A673 (cell line): ENCODE measurements at regions not wholly inside any gene's neighbourhood (a gene's known extent, or its start where the extent isn't known, plus 50 kb on each side); places are given as distances from the start of the nearest gene placed in this dataset.

Experiments used
- BruUV-seq: library from RNA; stranded (reverse); fragments of 400-500 nt; replicated peaks from 2 replicates; lab custom pipeline; 2021; lab: Mats Ljungman, UMichigan
- CTCF ChIA-PET: fragments of 300-600 bp; sonication (Branson Sonifier 250); formaldehyde crosslinking; loops from one replicate; lab custom pipeline; 2022; ENCODE audit warnings: antibody characterized with exemption; lab: Charles Lee
- POLR2A ChIA-PET: fragments of 300-600 bp; sonication (Branson Sonifier 250); formaldehyde crosslinking; loops from one replicate; lab custom pipeline; 2022; ENCODE audit warnings: antibody characterized with exemption; ENCODE audit not compliant: low non-redundant PET; lab: Charles Lee
- DNase-seq: peaks from one replicate; pipeline ENCODE4 v3.0.0-alpha.2; 2015; ENCODE audit warnings: low spot score
- H3K27ac ChIP-seq: fragments of 200-600 bp; sonication (generic); 2 replicates; pipeline ENCODE4 v1.5.1; 2016; ENCODE audit warnings: mixed run types, low read depth, mild to moderate bottlenecking, mixed read lengths, antibody characterized with exemption, low read length; ENCODE audit not compliant: poor library complexity, severe bottlenecking
- H3K27me3 ChIP-seq: fragments of 200-600 bp; sonication (generic); replicated peaks from 2 replicates; pipeline ENCODE4 v1.6.1; 2017; ENCODE audit warnings: mixed run types, low read depth, mild to moderate bottlenecking, mixed read lengths, antibody characterized with exemption, low read length; ENCODE audit not compliant: insufficient read depth, poor library complexity
- H3K36me3 ChIP-seq: fragments of 200-600 bp; sonication (generic); 2 replicates; pipeline ENCODE4 v1.6.1; 2016; ENCODE audit warnings: mixed run types, mild to moderate bottlenecking, mixed read lengths, antibody characterized with exemption, low read length; ENCODE audit not compliant: insufficient read depth, poor library complexity, severe bottlenecking
- H3K4me1 ChIP-seq: fragments of 200-600 bp; sonication (generic); 2 replicates; pipeline ENCODE4 v1.6.1; 2017; ENCODE audit warnings: mixed run types, mild to moderate bottlenecking, mixed read lengths, antibody characterized with exemption, low read length; ENCODE audit not compliant: insufficient read depth, poor library complexity, severe bottlenecking
- H3K4me3 ChIP-seq: fragments of 200-600 bp; sonication (generic); 2 replicates; pipeline ENCODE4 v1.5.1; 2016; ENCODE audit warnings: low read depth, mixed run types, mild to moderate bottlenecking, mixed read lengths, low read length; ENCODE audit not compliant: poor library complexity, severe bottlenecking
- H3K9me3 ChIP-seq: fragments of 200-600 bp; sonication (generic); 2 replicates; pipeline ENCODE4 v1.6.1; 2016; ENCODE audit warnings: mixed run types, low read depth, mild to moderate bottlenecking, mixed read lengths, antibody characterized with exemption, low read length; ENCODE audit not compliant: poor library complexity, severe bottlenecking
- CTCF ChIP-seq: fragments of 300-800, 200-600 bp; sonication (generic); conservative IDR thresholded peaks from 2 replicates; pipeline ENCODE4 v1.5.1; 2017; ENCODE audit warnings: low read depth, mild to moderate bottlenecking, antibody characterized with exemption, low read length, moderate library complexity, mixed read lengths
- EZH2 ChIP-seq: fragments of 200-600 bp; sonication (generic); IDR thresholded peaks from 2 replicates; pipeline ENCODE4 v1.6.1; 2017; ENCODE audit warnings: borderline replicate concordance, low read depth, mild to moderate bottlenecking, mixed read lengths, antibody characterized with exemption, low read length; ENCODE audit not compliant: poor library complexity, severe bottlenecking
- intact Hi-C: fragments of 100-400 bp; cut with micrococcal nuclease; formaldehyde crosslinking; loops from one replicate; pipeline ENCODE4 v1.10.0; 2022; ENCODE audit not compliant: unreplicated experiment

- no peak overlapping the region for H3K4me3 ChIP-seq
- intact Hi-C loops: no loop called here
- H3K4me1 ChIP-seq: peaks cover 29% of the 10 kb centered on the region
- no peaks in the 10 kb centered on the region for H3K36me3 ChIP-seq
- peak overlapping the region; percentile 9 for H3K27ac ChIP-seq
- no TSS peak for BruUV-seq
- DNase-seq: peak; percentile 62
- ChIA-PET POLR2A (no interaction called here), CTCF (no interaction called here)
- no peaks in the 10 kb centered on the region for H3K9me3 ChIP-seq
- H3K27me3 ChIP-seq: no peaks in the 10 kb centered on the region
- no peak for TF ChIP-seq CTCF
- TF ChIP-seq EZH2: no peak
Measured at GRCh38 chr4:123741906-123742305, 345.3 kb downstream of the SPRY1 start.

GRCh38 chr4:123743848-123744247 lies 347.3 kb downstream of the SPRY1 start:
- TF ChIP-seq EZH2 (no peak), CTCF (no peak)
- no peak for DNase-seq
- H3K27ac ChIP-seq: no peak overlapping the region
- H3K27me3 ChIP-seq: no peaks in the 10 kb centered on the region
- no peak overlapping the region for H3K4me3 ChIP-seq
- ChIA-PET POLR2A (no interaction called here), CTCF (interaction anchor here (0.6 kb wide), 1 partner anchor 102 kb away, joined by 5 read pairs; no protein-coding TSS in a partner anchor)
- peaks cover 29% of the 10 kb centered on the region for H3K4me1 ChIP-seq
- BruUV-seq: no TSS peak
- H3K9me3 ChIP-seq: no peaks in the 10 kb centered on the region
- intact Hi-C loops: no loop called here
- no peaks in the 10 kb centered on the region for H3K36me3 ChIP-seq

GRCh38 chr4:123744664-123745290 lies 348.2 kb downstream of the SPRY1 start:
- CTCF ChIA-PET: interaction anchor here (0.6 kb wide), 1 partner anchor 103 kb away, joined by 5 read pairs; no protein-coding TSS in a partner anchor
- no peaks in the 10 kb centered on the region for H3K36me3 ChIP-seq
- peak overlapping the region; percentile 32 for H3K27ac ChIP-seq
- BruUV-seq: no TSS peak
- H3K9me3 ChIP-seq: no peaks in the 10 kb centered on the region
- intact Hi-C loops: no loop called here
- H3K4me3 ChIP-seq: no peak overlapping the region
- TF ChIP-seq CTCF: no peak
- TF ChIP-seq EZH2: no peak
- POLR2A ChIA-PET: no interaction called here
- peak; percentile 70 for DNase-seq
- H3K4me1 ChIP-seq: peaks cover 29% of the 10 kb centered on the region
- H3K27me3 ChIP-seq: no peaks in the 10 kb centered on the region
